Loucy (cell line): ENCODE measurements at regions not wholly inside any gene's neighbourhood (a gene's known extent, or its start where the extent isn't known, plus 50 kb on each side); places are given as distances from the start of the nearest gene placed in this dataset.

ENCODE experiments used
- H2AFZ ChIP-seq: fragments of 200-600 bp; sonication (generic); 2 replicates; pipeline ENCODE4 v1.6.0; 2016; ENCODE audit warnings: antibody characterized with exemption, mild to moderate bottlenecking, low read length, moderate library complexity
- H3F3A ChIP-seq: fragments of 200-600 bp; 2 replicates; pipeline ENCODE4 v1.6.0; 2016; ENCODE audit warnings: antibody characterized with exemption, low read depth, mild to moderate bottlenecking
- H3K27me3 ChIP-seq: fragments of 200-600 bp; sonication (generic); 2 replicates; pipeline ENCODE4 v1.6.1; 2014; ENCODE audit warnings: low read length, mild to moderate bottlenecking; ENCODE audit not compliant: insufficient read depth, poor library complexity, severe bottlenecking
- H3K36me3 ChIP-seq: fragments of 200-600 bp; sonication (generic); 2 replicates; pipeline ENCODE4 v1.6.1; 2016; ENCODE audit warnings: low read length; ENCODE audit not compliant: insufficient read depth
- H3K4me1 ChIP-seq: fragments of 200-600 bp; sonication (generic); 2 replicates; pipeline ENCODE4 v1.5.1; 2014; ENCODE audit warnings: low read length, mild to moderate bottlenecking; ENCODE audit not compliant: insufficient read depth, poor library complexity, severe bottlenecking
- H3K4me2 ChIP-seq: fragments of 200-600 bp; sonication (generic); 2 replicates; pipeline ENCODE4 v1.6.0; 2014; ENCODE audit warnings: antibody characterized with exemption, low read length, low read depth, mild to moderate bottlenecking; ENCODE audit not compliant: poor library complexity, severe bottlenecking
- H3K4me3 ChIP-seq: fragments of 200-600 bp; sonication (generic); 2 replicates; pipeline ENCODE4 v1.5.1; 2014; ENCODE audit warnings: low read length, mild to moderate bottlenecking, mixed read lengths; ENCODE audit not compliant: poor library complexity, severe bottlenecking
- H3K79me2 ChIP-seq: fragments of 200-600 bp; sonication (generic); 2 replicates; pipeline ENCODE4 v1.6.1; 2014; ENCODE audit warnings: low read length; ENCODE audit not compliant: insufficient read depth
- H3K9ac ChIP-seq: fragments of 200-600 bp; sonication (generic); 2 replicates; pipeline ENCODE4 v1.6.0; 2014; ENCODE audit warnings: mild to moderate bottlenecking, low read depth, low read length, moderate library complexity; ENCODE audit not compliant: poor library complexity, severe bottlenecking
- H3K9me2 ChIP-seq: fragments of 200-600 bp; sonication (generic); replicated peaks from 2 replicates; pipeline ENCODE4 v1.6.1; 2016; ENCODE audit warnings: low read depth, low read length, mixed read lengths
- H3K9me3 ChIP-seq: fragments of 200-600 bp; sonication (generic); 2 replicates; pipeline ENCODE4 v1.6.1; 2014; ENCODE audit warnings: mild to moderate bottlenecking, antibody characterized with exemption, low read length, low read depth; ENCODE audit not compliant: insufficient read depth
- H4K20me1 ChIP-seq: fragments of 200-600 bp; sonication (generic); 2 replicates; pipeline ENCODE4 v1.6.0; 2014; ENCODE audit warnings: antibody characterized with exemption, low read length, mild to moderate bottlenecking; ENCODE audit not compliant: insufficient read depth, poor library complexity, severe bottlenecking
- EZH2phosphoT487 ChIP-seq: fragments of 200-600 bp; IDR thresholded peaks from 2 replicates; pipeline ENCODE4 v1.6.1; 2018; ENCODE audit warnings: antibody characterized with exemption, mild to moderate bottlenecking, moderate library complexity, borderline replicate concordance
- TF ChIP-seq, protein P1 (sequence below): fragments of 200-600 bp; sonication (generic); conservative IDR thresholded peaks from 2 replicates; pipeline ENCODE4 v1.5.1; 2014; ENCODE audit warnings: mild to moderate bottlenecking, antibody characterized with exemption, low read length

DNA sequence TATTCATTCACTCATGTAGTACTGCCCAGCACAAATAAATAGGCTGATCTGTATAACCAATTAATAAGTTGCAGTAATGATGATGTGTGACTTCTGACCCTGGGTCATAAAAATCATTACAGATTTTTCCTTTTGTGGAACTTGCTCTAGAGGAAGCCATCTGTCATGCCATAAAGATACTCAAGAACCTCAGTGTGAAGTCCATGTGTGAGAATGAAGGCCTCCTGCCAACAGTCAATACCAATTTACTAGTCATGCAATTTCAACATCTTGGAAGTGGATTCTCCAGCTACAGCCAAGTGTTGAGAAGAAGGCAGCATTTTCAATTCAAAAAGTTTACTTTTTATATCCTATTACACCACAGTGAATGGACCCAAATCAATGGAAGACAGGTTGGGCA is 435.6 kb upstream of the LRRC4C start:
- Histone ChIP-seq H3K27me3 (no peaks in the 10 kb centered on the region), H3K4me3 (no peak overlapping the region), H3K9me2 (no peaks in the 10 kb centered on the region), H3K79me2 (no peaks in the 10 kb centered on the region), H4K20me1 (no peaks in the 10 kb centered on the region), H2AFZ (no peak overlapping the region), H3K4me2 (no peak overlapping the region), H3K4me1 (no peaks in the 10 kb centered on the region), H3F3A (no peaks in the 10 kb centered on the region), H3K9ac (no peak overlapping the region), H3K36me3 (no peaks in the 10 kb centered on the region), H3K9me3 (no peaks in the 10 kb centered on the region)
- TF ChIP-seq, protein P1, sequence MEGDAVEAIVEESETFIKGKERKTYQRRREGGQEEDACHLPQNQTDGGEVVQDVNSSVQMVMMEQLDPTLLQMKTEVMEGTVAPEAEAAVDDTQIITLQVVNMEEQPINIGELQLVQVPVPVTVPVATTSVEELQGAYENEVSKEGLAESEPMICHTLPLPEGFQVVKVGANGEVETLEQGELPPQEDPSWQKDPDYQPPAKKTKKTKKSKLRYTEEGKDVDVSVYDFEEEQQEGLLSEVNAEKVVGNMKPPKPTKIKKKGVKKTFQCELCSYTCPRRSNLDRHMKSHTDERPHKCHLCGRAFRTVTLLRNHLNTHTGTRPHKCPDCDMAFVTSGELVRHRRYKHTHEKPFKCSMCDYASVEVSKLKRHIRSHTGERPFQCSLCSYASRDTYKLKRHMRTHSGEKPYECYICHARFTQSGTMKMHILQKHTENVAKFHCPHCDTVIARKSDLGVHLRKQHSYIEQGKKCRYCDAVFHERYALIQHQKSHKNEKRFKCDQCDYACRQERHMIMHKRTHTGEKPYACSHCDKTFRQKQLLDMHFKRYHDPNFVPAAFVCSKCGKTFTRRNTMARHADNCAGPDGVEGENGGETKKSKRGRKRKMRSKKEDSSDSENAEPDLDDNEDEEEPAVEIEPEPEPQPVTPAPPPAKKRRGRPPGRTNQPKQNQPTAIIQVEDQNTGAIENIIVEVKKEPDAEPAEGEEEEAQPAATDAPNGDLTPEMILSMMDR = no peak
- TF ChIP-seq EZH2phosphoT487 = no peak

DNA sequence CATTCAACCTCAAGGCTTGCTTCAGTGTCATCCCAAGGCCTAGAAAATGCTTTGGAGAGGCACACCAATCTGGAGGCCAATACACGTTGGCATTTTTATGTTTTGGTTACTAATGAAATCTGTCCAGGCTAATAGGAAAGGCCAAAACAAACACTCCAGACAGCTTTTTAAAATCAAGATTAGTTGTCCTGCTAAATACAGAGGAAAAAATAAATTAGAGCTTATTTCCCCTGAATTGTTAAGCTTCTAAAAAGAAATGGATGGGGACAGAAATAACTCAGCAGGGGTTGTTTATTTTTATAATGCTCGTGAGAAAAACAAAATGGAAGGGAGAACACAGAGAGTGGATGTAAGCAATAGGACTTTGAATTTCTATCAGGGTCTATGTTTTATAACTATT is 438.5 kb upstream of the LRRC4C start:
- H3K9me3 ChIP-seq = no peaks in the 10 kb centered on the region
- H3K4me2 ChIP-seq = no peak overlapping the region
- H3K79me2 ChIP-seq = no peaks in the 10 kb centered on the region
- no peaks in the 10 kb centered on the region for H3K9me2 ChIP-seq
- no peak overlapping the region for H3K4me3 ChIP-seq
- no peak overlapping the region for H3K9ac ChIP-seq
- no peaks in the 10 kb centered on the region for H3K4me1 ChIP-seq
- H3F3A ChIP-seq = no peaks in the 10 kb centered on the region
- no peaks in the 10 kb centered on the region for H3K27me3 ChIP-seq
- H4K20me1 ChIP-seq = no peaks in the 10 kb centered on the region
- TF ChIP-seq, protein P1 = no peak
- TF ChIP-seq EZH2phosphoT487 = no peak
- H2AFZ ChIP-seq = no peak overlapping the region
- H3K36me3 ChIP-seq = no peaks in the 10 kb centered on the region

DNA sequence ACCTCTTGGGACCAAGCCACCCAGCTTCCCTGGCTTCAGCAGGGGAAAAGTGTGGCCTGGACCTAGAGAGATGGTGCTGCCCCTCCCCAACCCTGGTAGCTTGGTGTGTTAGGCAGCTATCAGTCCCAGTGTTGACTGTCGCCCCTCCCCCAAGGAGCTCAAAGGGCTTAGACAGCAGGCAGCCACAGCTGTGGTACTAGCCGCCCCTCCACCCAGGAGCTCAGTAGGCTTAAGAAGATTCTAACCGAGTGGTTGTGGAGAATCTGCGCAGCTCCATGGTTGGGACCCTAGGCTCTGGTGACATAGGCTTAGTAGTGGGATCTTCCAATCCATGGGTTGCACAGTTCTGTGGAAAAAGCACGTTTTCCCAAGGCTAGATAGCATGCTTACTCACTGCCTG is 458.4 kb upstream of the LRRC4C start:
- TF ChIP-seq, protein P1 = no peak
- TF ChIP-seq EZH2phosphoT487 = no peak
- no peak overlapping the region for H2AFZ ChIP-seq

More for the DNA sequence above, 458.4 kb upstream of the LRRC4C start:
- Histone ChIP-seq H3K4me3 (no peak overlapping the region), H3F3A (no peaks in the 10 kb centered on the region), H3K9me2 (no peaks in the 10 kb centered on the region), H3K9me3 (no peaks in the 10 kb centered on the region), H3K36me3 (no peaks in the 10 kb centered on the region), H3K79me2 (no peaks in the 10 kb centered on the region), H4K20me1 (no peaks in the 10 kb centered on the region), H3K4me2 (no peak overlapping the region), H3K27me3 (no peaks in the 10 kb centered on the region), H3K9ac (no peak overlapping the region), H3K4me1 (no peaks in the 10 kb centered on the region)
